ENCODE measurements at regions not wholly inside any gene's neighbourhood (a gene's known extent, or its start where the extent isn't known, plus 50 kb on each side); places are given as distances from the start of the nearest gene placed in this dataset.

DNA sequence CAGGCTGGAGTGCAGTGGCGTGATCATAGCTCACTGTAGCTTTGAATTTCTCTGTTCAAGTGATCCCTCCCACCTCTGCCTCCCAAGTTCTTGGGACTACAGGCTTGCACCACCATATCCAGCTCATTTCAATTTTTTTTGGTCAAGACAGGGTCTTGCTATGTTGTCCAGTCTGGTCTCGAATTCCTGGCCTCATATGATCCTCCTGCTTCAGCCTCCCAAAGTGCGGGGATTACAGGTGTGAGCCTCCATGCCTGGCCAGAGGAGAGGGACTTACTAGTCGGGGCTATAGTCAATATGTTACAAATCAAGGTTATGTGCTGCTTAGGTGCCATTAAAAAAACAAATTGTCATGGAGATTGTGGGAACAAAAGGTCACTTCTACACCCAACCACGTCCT lies 105.3 kb upstream of the GALNT17 start:
- Histone ChIP-seq H3K4me3 (ENCODE audit: low read depth in 1 of 2, low read length in 1 of 2) (no peak overlapping the region), H3K9me3 (no peaks in the 10 kb centered on the region), H3K27me3 (no peaks in the 10 kb centered on the region), H3K27ac (no peak overlapping the region), H3K4me1 (ENCODE audit: control insufficient read depth in 1 of 2, insufficient read depth in 1 of 2, low read depth in 1 of 2, low read length in 1 of 2) (no peaks in the 10 kb centered on the region), H3K36me3 (no peaks in the 10 kb centered on the region)
- TF ChIP-seq CTCF (IDR thresholded peaks at IDR 0.05): no peak

DNA sequence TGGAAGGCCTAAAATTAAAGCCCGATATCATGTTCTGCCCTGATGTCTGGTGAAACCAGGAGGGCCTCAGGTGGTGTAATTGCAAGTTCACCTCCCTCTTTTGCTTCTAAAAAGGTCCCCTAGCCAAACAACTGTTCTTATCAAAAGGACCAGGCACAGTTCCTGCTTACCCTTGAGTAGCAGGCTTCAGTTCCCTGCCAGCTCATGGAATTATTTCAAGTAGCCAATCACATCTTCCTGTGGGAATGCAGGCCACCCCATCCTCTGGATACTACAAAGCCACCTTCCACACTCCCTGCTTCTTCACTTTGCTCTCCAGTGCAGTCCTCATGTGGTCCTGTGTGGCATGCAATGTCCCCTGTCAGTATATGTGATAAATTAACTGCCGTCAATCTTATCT lies 97.7 kb upstream of the GALNT17 start:
- no peak for TF ChIP-seq CTCF (IDR thresholded peaks at IDR 0.05)
- H3K36me3 ChIP-seq: no peaks in the 10 kb centered on the region
- H3K4me1 ChIP-seq (ENCODE audit: control insufficient read depth in 1 of 2, insufficient read depth in 1 of 2, low read depth in 1 of 2, low read length in 1 of 2): no peaks in the 10 kb centered on the region
- no peak overlapping the region for H3K27ac ChIP-seq
- no peak overlapping the region for H3K4me3 ChIP-seq (ENCODE audit: low read depth in 1 of 2, low read length in 1 of 2)
- H3K9me3 ChIP-seq: no peaks in the 10 kb centered on the region
- H3K27me3 ChIP-seq: no peaks in the 10 kb centered on the region

- Histone ChIP-seq H3K27ac (no peak overlapping the region), H3K9me3 (no peaks in the 10 kb centered on the region), H3K4me1 (ENCODE audit: control insufficient read depth in 1 of 2, insufficient read depth in 1 of 2, low read depth in 1 of 2, low read length in 1 of 2) (no peaks in the 10 kb centered on the region), H3K4me3 (ENCODE audit: low read depth in 1 of 2, low read length in 1 of 2) (no peak overlapping the region), H3K27me3 (no peaks in the 10 kb centered on the region), H3K36me3 (no peaks in the 10 kb centered on the region)
- no peak for TF ChIP-seq CTCF (IDR thresholded peaks at IDR 0.05)
Observed at GRCh38 chr7:71042591-71042990, 89.4 kb upstream of the GALNT17 start.

- Histone ChIP-seq H3K27me3 (no peaks in the 10 kb centered on the region), H3K9me3 (no peaks in the 10 kb centered on the region), H3K27ac (no peak overlapping the region), H3K36me3 (no peaks in the 10 kb centered on the region), H3K4me3 (ENCODE audit: low read depth in 1 of 2, low read length in 1 of 2) (no peak overlapping the region), H3K4me1 (ENCODE audit: control insufficient read depth in 1 of 2, insufficient read depth in 1 of 2, low read depth in 1 of 2, low read length in 1 of 2) (no peaks in the 10 kb centered on the region)
- TF ChIP-seq CTCF (IDR thresholded peaks at IDR 0.05): no peak
Observed at GRCh38 chr7:71050492-71050891, 81.5 kb upstream of the GALNT17 start.

GRCh38 chr7:71055504-71055903 lies 76.4 kb upstream of the GALNT17 start:
- Histone ChIP-seq H3K27me3 (no peaks in the 10 kb centered on the region), H3K9me3 (no peaks in the 10 kb centered on the region), H3K4me3 (ENCODE audit: low read depth in 1 of 2, low read length in 1 of 2) (no peak overlapping the region), H3K36me3 (no peaks in the 10 kb centered on the region), H3K27ac (no peak overlapping the region), H3K4me1 (ENCODE audit: control insufficient read depth in 1 of 2, insufficient read depth in 1 of 2, low read depth in 1 of 2, low read length in 1 of 2) (no peaks in the 10 kb centered on the region)
- TF ChIP-seq CTCF (IDR thresholded peaks at IDR 0.05): no peak
